CD14-positive monocyte (primary cell): ENCODE measurements at regions not wholly inside any gene's neighbourhood (a gene's known extent, or its start where the extent isn't known, plus 50 kb on each side); places are given as distances from the start of the nearest gene placed in this dataset.

Experiments used
- DNase-seq, 3 donors: peaks; one replicate each; pipeline ENCODE4 v3.0.0-alpha.2; 2011 to 2022
- H2AFZ ChIP-seq: 2 replicates; pipeline ENCODE4 v1.6.0; 2012; ENCODE audit warnings: mild to moderate bottlenecking, low read depth, low read length, inconsistent platforms; ENCODE audit not compliant: insufficient read depth, poor library complexity, severe bottlenecking
- H3K27ac ChIP-seq, 2 donors: 1 replicate in 1 of 2; 2 replicates in 1 of 2; pipeline ENCODE4 v1.5.1; 2012 to 2013; ENCODE audit warnings: low read length in 2 of 2, control low read depth in 1 of 2, inconsistent platforms in 1 of 2, low read depth in 1 of 2, mild to moderate bottlenecking in 1 of 2
- H3K27me3 ChIP-seq, 2 donors: one replicate each; pipeline versions ENCODE4 v1.6.0 to v1.6.1; 2011 to 2013; ENCODE audit warnings: low read length in 2 of 2; ENCODE audit not compliant: control insufficient read depth in 2 of 2, insufficient read depth in 2 of 2
- H3K36me3 ChIP-seq, 2 donors: replicated peaks in 1 of 2; 1 replicate in 1 of 2; 2 replicates in 1 of 2; pipeline versions ENCODE4 v1.5.1 to v1.6.1; 2012 to 2013; ENCODE audit warnings: low read length in 2 of 2, control low read depth in 1 of 2, inconsistent platforms in 1 of 2, mild to moderate bottlenecking in 1 of 2; ENCODE audit not compliant: insufficient read depth in 2 of 2, control insufficient read depth in 1 of 2
- H3K4me1 ChIP-seq, 2 donors: 1 replicate in 1 of 2; 2 replicates in 1 of 2; pipeline versions ENCODE4 v1.5.1 to v1.6.1; 2012 to 2013; ENCODE audit warnings: low read length in 2 of 2, control low read depth in 1 of 2, inconsistent platforms in 1 of 2, mild to moderate bottlenecking in 1 of 2, moderate library complexity in 1 of 2; ENCODE audit not compliant: insufficient read depth in 2 of 2, control insufficient read depth in 1 of 2
- H3K4me2 ChIP-seq: replicated peaks from 2 replicates; pipeline ENCODE3; 2012; ENCODE audit warnings: low read length, moderate library complexity, mild to moderate bottlenecking; ENCODE audit not compliant: poor library complexity, severe bottlenecking; ENCODE audit errors: extremely low read depth
- H3K4me3 ChIP-seq, 3 experiments: fragments of 200-600 bp in 1 of 3; sonication (generic) in 1 of 3; replicated peaks in 1 of 3; 1 replicate in 2 of 3; 2 replicates in 1 of 3; pipeline ENCODE4 v1.5.1; 2011 to 2013; ENCODE audit warnings: low read length in 3 of 3, mild to moderate bottlenecking in 3 of 3, control low read depth in 2 of 3, low read depth in 2 of 3, inconsistent platforms in 1 of 3, moderate library complexity in 1 of 3
- H3K79me2 ChIP-seq: 2 replicates; pipeline ENCODE4 v1.6.0; 2012; ENCODE audit warnings: mild to moderate bottlenecking, control low read depth, inconsistent platforms, low read length, moderate library complexity; ENCODE audit not compliant: insufficient read depth
- H3K9ac ChIP-seq: 2 replicates; pipeline ENCODE4 v1.6.0; 2017; ENCODE audit warnings: low read length, mild to moderate bottlenecking; ENCODE audit not compliant: insufficient read depth, poor library complexity, severe bottlenecking
- H3K9me3 ChIP-seq, 2 donors: replicated peaks in 1 of 2; 1 replicate in 1 of 2; 2 replicates in 1 of 2; pipeline versions ENCODE4 v1.5.1 to v1.6.1; 2012 to 2013; ENCODE audit warnings: low read length in 2 of 2, control low read depth in 1 of 2; ENCODE audit not compliant: control insufficient read depth in 1 of 2, insufficient read depth in 1 of 2
- H4K20me1 ChIP-seq: 2 replicates; pipeline ENCODE4 v1.6.0; 2012; ENCODE audit warnings: mild to moderate bottlenecking, low read length, control low read depth, moderate library complexity; ENCODE audit not compliant: insufficient read depth
- H3K27ac Mint-ChIP-seq, 7 donors: one replicate each; pipeline ENCODE4 v1.8.0; 2020; ENCODE audit warnings: mild to moderate bottlenecking in 7 of 7, mixed read lengths in 7 of 7, moderate library complexity in 6 of 7, inconsistent platforms in 2 of 7
- H3K27me3 Mint-ChIP-seq, 3 donors: one replicate each; pipeline ENCODE4 v1.8.0; 2021 to 2022; ENCODE audit warnings: low read depth in 3 of 3, mild to moderate bottlenecking in 3 of 3, mixed read lengths in 3 of 3, moderate library complexity in 3 of 3, inconsistent platforms in 1 of 3
- H3K36me3 Mint-ChIP-seq, 2 donors: one replicate each; pipeline ENCODE4 v1.8.0; 2020; ENCODE audit warnings: mixed read lengths in 2 of 2, inconsistent platforms in 1 of 2, mild to moderate bottlenecking in 1 of 2
- H3K4me1 Mint-ChIP-seq: one replicate; pipeline ENCODE4 v1.8.0; 2020; ENCODE audit warnings: mild to moderate bottlenecking, mixed read lengths
- H3K4me3 Mint-ChIP-seq, 2 donors: one replicate each; pipeline ENCODE4 v1.8.0; 2020; ENCODE audit warnings: mild to moderate bottlenecking in 2 of 2, mixed read lengths in 2 of 2, moderate library complexity in 1 of 2
- H3K9me3 Mint-ChIP-seq, 7 donors: one replicate each; pipeline ENCODE4 v1.8.0; 2020 to 2022; ENCODE audit warnings: mixed read lengths in 7 of 7, mild to moderate bottlenecking in 6 of 7, moderate library complexity in 6 of 7, inconsistent platforms in 2 of 7
- WGBS: methylation state at CpG from one replicate; pipeline ENCODE4 v1.1.5; 2013; ENCODE audit warnings: missing lambda C conversion rate; ENCODE audit not compliant: insufficient coverage; 5-methylcytosine and 5-hydroxymethylcytosine counted together
- intact Hi-C, 2 donors: fragments of 100-400 bp; cut with micrococcal nuclease; formaldehyde crosslinking; loops; one replicate each; pipeline versions ENCODE4 v1.15.0 to v1.15.1; 2023
- TF ChIP-seq, protein P1 (sequence below): fragments of 200-600 bp; IDR thresholded peaks from one replicate; pipeline ENCODE4 v1.8.0; 2022; ENCODE audit warnings: antibody characterized with exemption, mild to moderate bottlenecking

DNA sequence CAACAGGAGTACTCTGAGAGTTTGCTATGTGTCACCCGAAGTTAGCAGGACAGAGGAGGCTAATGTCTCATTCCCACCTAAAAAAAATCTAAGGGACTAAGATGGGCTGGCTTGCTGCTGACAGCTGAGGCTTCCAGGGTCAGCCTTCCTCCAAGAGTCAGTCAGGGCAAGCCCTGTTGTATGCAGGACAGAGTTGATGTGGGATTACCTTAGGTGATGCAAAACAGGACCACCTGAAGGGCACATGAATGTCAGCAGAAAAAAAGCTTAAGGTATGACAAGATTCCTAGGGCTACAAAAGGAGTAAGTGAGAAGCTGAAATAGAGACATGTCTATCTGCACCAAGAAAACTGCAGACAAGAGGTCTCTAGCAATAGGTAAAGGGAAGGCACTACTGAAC lies 151.5 kb downstream of the NHLRC3 start:
- Mint-ChIP-seq H3K27ac (no peak overlapping the region), H3K4me3 (no peak overlapping the region), H3K4me1 (no peaks in the 10 kb centered on the region), H3K9me3 (peaks cover 0 to 8% (median 0%) of the 10 kb centered on the region in 7 donors), H3K36me3 (no peaks in the 10 kb centered on the region), H3K27me3 (peaks cover 0 to 8% (median 1%) of the 10 kb centered on the region in 3 donors)
- H3K27me3 ChIP-seq: no peaks in the 10 kb centered on the region
- H3K36me3 ChIP-seq: no peaks in the 10 kb centered on the region
- H3K9ac ChIP-seq: no peak overlapping the region
- H4K20me1 ChIP-seq: no peaks in the 10 kb centered on the region
- no peaks in the 10 kb centered on the region for H3K79me2 ChIP-seq
- WGBS: 100% methylated on average over 1 of the region's 1 CpG
- no peaks in the 10 kb centered on the region for H3K4me1 ChIP-seq
- no peak overlapping the region for H2AFZ ChIP-seq
- no peak overlapping the region for H3K27ac ChIP-seq
- TF ChIP-seq, protein P1, sequence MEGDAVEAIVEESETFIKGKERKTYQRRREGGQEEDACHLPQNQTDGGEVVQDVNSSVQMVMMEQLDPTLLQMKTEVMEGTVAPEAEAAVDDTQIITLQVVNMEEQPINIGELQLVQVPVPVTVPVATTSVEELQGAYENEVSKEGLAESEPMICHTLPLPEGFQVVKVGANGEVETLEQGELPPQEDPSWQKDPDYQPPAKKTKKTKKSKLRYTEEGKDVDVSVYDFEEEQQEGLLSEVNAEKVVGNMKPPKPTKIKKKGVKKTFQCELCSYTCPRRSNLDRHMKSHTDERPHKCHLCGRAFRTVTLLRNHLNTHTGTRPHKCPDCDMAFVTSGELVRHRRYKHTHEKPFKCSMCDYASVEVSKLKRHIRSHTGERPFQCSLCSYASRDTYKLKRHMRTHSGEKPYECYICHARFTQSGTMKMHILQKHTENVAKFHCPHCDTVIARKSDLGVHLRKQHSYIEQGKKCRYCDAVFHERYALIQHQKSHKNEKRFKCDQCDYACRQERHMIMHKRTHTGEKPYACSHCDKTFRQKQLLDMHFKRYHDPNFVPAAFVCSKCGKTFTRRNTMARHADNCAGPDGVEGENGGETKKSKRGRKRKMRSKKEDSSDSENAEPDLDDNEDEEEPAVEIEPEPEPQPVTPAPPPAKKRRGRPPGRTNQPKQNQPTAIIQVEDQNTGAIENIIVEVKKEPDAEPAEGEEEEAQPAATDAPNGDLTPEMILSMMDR: no peak
- H3K9me3 ChIP-seq: no peaks in the 10 kb centered on the region
- intact Hi-C loops: no loop called here
- no peak overlapping the region for H3K4me3 ChIP-seq
- no peak for DNase-seq
- no peak overlapping the region for H3K4me2 ChIP-seq

DNA sequence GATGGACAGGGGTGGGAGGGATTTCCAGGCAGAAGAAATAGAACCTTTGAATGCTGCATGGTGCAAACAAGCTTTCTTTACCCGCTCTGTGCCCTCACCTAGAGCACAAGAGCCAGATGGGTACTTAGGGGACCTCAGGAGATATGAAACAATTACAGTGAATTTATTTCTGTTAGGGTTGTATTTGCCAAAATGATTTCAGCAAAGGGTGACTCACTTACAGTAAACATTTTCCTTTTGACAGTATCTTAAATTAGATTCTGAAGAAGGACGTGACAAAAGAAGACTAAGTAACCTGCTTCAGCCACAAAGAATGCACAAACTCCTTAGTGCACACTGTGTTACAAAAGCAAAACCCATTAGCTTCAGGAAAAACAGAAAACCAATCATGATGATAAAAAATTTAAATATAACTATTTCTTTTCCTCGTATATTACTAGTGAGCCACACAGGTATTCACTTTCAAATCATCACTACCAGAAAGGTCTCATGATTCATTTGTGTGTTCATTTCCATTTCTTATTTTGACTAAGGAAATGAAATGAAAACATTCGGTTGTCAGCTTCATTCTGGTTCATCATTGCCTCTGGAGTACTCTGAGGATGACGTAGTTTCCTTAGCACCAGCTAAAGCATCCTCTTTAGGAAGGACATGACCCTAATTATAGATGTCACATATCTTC lies 158.8 kb downstream of the NHLRC3 start:
- WGBS: no CpG with 5 or more reads among the region's 5 CpGs
- H3K4me2 ChIP-seq: no peak overlapping the region
- no peaks in the 10 kb centered on the region for H3K36me3 ChIP-seq
- Mint-ChIP-seq H3K9me3 (peaks cover 0 to 9% (median 0%) of the 10 kb centered on the region in 7 donors), H3K4me1 (no peaks in the 10 kb centered on the region), H3K27ac (no peak overlapping the region), H3K36me3 (no peaks in the 10 kb centered on the region), H3K27me3 (peaks cover 0 to 3% (median 0%) of the 10 kb centered on the region in 3 donors), H3K4me3 (no peak overlapping the region)
- no peaks in the 10 kb centered on the region for H3K4me1 ChIP-seq
- intact Hi-C loops: no loop called here
- H3K4me3 ChIP-seq: no peak overlapping the region
- H3K9me3 ChIP-seq: no peaks in the 10 kb centered on the region
- H2AFZ ChIP-seq: no peak overlapping the region
- no peak for DNase-seq
- H3K79me2 ChIP-seq: no peaks in the 10 kb centered on the region
- no peaks in the 10 kb centered on the region for H4K20me1 ChIP-seq
- H3K27me3 ChIP-seq: no peaks in the 10 kb centered on the region
- H3K9ac ChIP-seq: no peak overlapping the region
- TF ChIP-seq, protein P1: no peak
- H3K27ac ChIP-seq: no peak overlapping the region
